ENCODE measurements at regions not wholly inside any gene's neighbourhood (a gene's known extent, or its start where the extent isn't known, plus 50 kb on each side); places are given as distances from the start of the nearest gene placed in this dataset.

GRCh38 chr5:5930561-5930960 is 447.8 kb downstream of the MED10 start:
- no peak for DNase-seq (ENCODE audit: low read depth, low spot score)
- no peak for TF ChIP-seq CTCF (IDR thresholded peaks at IDR 0.05; ENCODE audit: low read depth, low read length)
- no peak overlapping the region for H3K4me3 ChIP-seq (ENCODE audit: low read depth, low read length)
- in situ Hi-C loops (cut with HindIII; ENCODE audit: low sequenced_read_pairs): no loop called here

GRCh38 chr5:5929291-5930020 is 448.9 kb downstream of the MED10 start:
- H3K4me3 ChIP-seq (ENCODE audit: low read depth, low read length): no peak overlapping the region
- DNase-seq (ENCODE audit: low read depth, low spot score): no peak
- in situ Hi-C loops (cut with HindIII; ENCODE audit: low sequenced_read_pairs): no loop called here
- no peak for TF ChIP-seq CTCF (IDR thresholded peaks at IDR 0.05; ENCODE audit: low read depth, low read length)

- DNase-seq (ENCODE audit: low read depth, low spot score): no peak
- H3K4me3 ChIP-seq (ENCODE audit: low read depth, low read length): no peak overlapping the region
- no peak for TF ChIP-seq CTCF (IDR thresholded peaks at IDR 0.05; ENCODE audit: low read depth, low read length)
- in situ Hi-C loops (cut with HindIII; ENCODE audit: low sequenced_read_pairs): no loop called here
These were observed 453.2 kb downstream of the MED10 start for GRCh38 chr5:5925191-5925590.

GRCh38 chr5:5919411-5919810 is 458.9 kb downstream of the MED10 start:
- DNase-seq (ENCODE audit: low read depth, low spot score): no peak
- no peak for TF ChIP-seq CTCF (IDR thresholded peaks at IDR 0.05; ENCODE audit: low read depth, low read length)
- no peak overlapping the region for H3K4me3 ChIP-seq (ENCODE audit: low read depth, low read length)
- in situ Hi-C loops (cut with HindIII; ENCODE audit: low sequenced_read_pairs): no loop called here

- no peak for DNase-seq (ENCODE audit: low read depth, low spot score)
- TF ChIP-seq CTCF (IDR thresholded peaks at IDR 0.05; ENCODE audit: low read depth, low read length): no peak
- in situ Hi-C loops (cut with HindIII; ENCODE audit: low sequenced_read_pairs): no loop called here
- no peak overlapping the region for H3K4me3 ChIP-seq (ENCODE audit: low read depth, low read length)
These were observed 471.6 kb downstream of the MED10 start for GRCh38 chr5:5906778-5907177.

GRCh38 chr5:5905186-5905585 is 473.2 kb downstream of the MED10 start:
- DNase-seq (ENCODE audit: low read depth, low spot score): no peak
- no peak for TF ChIP-seq CTCF (IDR thresholded peaks at IDR 0.05; ENCODE audit: low read depth, low read length)
- no peak overlapping the region for H3K4me3 ChIP-seq (ENCODE audit: low read depth, low read length)
- in situ Hi-C loops (cut with HindIII; ENCODE audit: low sequenced_read_pairs): no loop called here

All from astrocyte of the spinal cord (primary cell).